Karpas-422 (cell line): ENCODE measurements at regions not wholly inside any gene's neighbourhood (a gene's known extent, or its start where the extent isn't known, plus 50 kb on each side); places are given as distances from the start of the nearest gene placed in this dataset.

ENCODE experiments used
- DNase-seq: peaks from one replicate; pipeline ENCODE4 v3.0.0-alpha.2; 2015
- H2AFZ ChIP-seq: fragments of 200-600 bp; sonication (generic); 2 replicates; pipeline ENCODE4 v1.6.1; 2014; ENCODE audit warnings: antibody characterized with exemption, low read length, mixed read lengths
- H3K27ac ChIP-seq: fragments of 200-600 bp; sonication (generic); 2 replicates; pipeline ENCODE4 v1.5.1; 2014; ENCODE audit warnings: mild to moderate bottlenecking, low read length, moderate library complexity
- H3K27me3 ChIP-seq: fragments of 200-600 bp; sonication (generic); 2 replicates; pipeline ENCODE4 v1.6.1; 2014; ENCODE audit warnings: low read length, mixed read lengths
- H3K36me3 ChIP-seq: fragments of 200-600 bp; sonication (generic); 2 replicates; pipeline ENCODE4 v1.6.1; 2014; ENCODE audit warnings: low read length, mixed read lengths; ENCODE audit not compliant: insufficient read depth
- H3K4me1 ChIP-seq: fragments of 200-600 bp; sonication (generic); 2 replicates; pipeline ENCODE4 v1.6.1; 2014; ENCODE audit warnings: mild to moderate bottlenecking, low read length, mixed read lengths
- H3K4me2 ChIP-seq: fragments of 200-600 bp; sonication (generic); 2 replicates; pipeline ENCODE4 v1.6.1; 2014; ENCODE audit warnings: low read length, low read depth, mild to moderate bottlenecking; ENCODE audit not compliant: poor library complexity, severe bottlenecking
- H3K4me3 ChIP-seq: fragments of 200-600 bp; sonication (generic); 2 replicates; pipeline ENCODE4 v1.5.1; 2014; ENCODE audit warnings: mild to moderate bottlenecking, antibody characterized with exemption, low read length, mixed read lengths
- H3K79me2 ChIP-seq: fragments of 200-600 bp; sonication (generic); 2 replicates; pipeline ENCODE4 v1.6.1; 2014; ENCODE audit warnings: mild to moderate bottlenecking, low read length, mixed read lengths
- H3K9ac ChIP-seq: fragments of 200-600 bp; sonication (generic); 2 replicates; pipeline ENCODE4 v1.6.0; 2014; ENCODE audit warnings: low read length
- H3K9me2 ChIP-seq: fragments of 200-600 bp; sonication (generic), shearing (Covaris generic); replicated peaks from 2 replicates; pipeline ENCODE4 v1.6.0; 2014; ENCODE audit warnings: mild to moderate bottlenecking, low read length, moderate library complexity; ENCODE audit not compliant: insufficient read depth
- H3K9me3 ChIP-seq: fragments of 300-700, 200-600 bp; sonication (generic); 2 replicates; pipeline ENCODE4 v1.6.1; 2014; ENCODE audit warnings: low read length, mixed read lengths
- H4K20me1 ChIP-seq: fragments of 200-600 bp; sonication (generic); 2 replicates; pipeline ENCODE4 v1.6.1; 2014; ENCODE audit warnings: mild to moderate bottlenecking, antibody characterized with exemption, low read length, low read depth; ENCODE audit not compliant: insufficient read depth

DNA sequence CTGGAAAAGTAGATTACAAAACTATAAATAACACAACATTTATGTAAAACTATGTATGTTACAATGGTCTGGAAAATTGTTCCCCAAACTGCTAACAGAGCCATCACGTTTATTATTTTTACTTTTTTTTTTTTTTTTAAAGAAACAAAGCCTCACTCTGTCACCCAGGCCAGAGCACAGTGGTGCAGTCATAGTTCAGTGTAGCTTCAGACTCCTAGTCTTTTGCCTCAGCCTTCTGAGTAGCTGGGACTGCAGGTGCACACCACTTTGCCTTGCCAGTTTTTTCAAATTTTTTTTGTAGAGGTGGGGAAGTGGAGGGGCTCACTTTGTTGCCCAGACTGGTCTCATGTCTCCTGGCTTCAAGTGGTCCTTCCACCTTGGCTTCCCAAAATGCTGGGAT, 180.1 kb upstream of the SPRY1 start:
- H3K9me3 ChIP-seq = no peaks in the 10 kb centered on the region
- H3K9ac ChIP-seq = no peak overlapping the region
- DNase-seq = no peak
- no peaks in the 10 kb centered on the region for H3K27me3 ChIP-seq
- no peaks in the 10 kb centered on the region for H3K4me1 ChIP-seq
- H2AFZ ChIP-seq = no peak overlapping the region
- H3K79me2 ChIP-seq = no peaks in the 10 kb centered on the region
- no peak overlapping the region for H3K27ac ChIP-seq
- H4K20me1 ChIP-seq = no peaks in the 10 kb centered on the region
- no peak overlapping the region for H3K4me3 ChIP-seq
- no peak overlapping the region for H3K4me2 ChIP-seq
- no peaks in the 10 kb centered on the region for H3K9me2 ChIP-seq
- H3K36me3 ChIP-seq = no peaks in the 10 kb centered on the region

DNA sequence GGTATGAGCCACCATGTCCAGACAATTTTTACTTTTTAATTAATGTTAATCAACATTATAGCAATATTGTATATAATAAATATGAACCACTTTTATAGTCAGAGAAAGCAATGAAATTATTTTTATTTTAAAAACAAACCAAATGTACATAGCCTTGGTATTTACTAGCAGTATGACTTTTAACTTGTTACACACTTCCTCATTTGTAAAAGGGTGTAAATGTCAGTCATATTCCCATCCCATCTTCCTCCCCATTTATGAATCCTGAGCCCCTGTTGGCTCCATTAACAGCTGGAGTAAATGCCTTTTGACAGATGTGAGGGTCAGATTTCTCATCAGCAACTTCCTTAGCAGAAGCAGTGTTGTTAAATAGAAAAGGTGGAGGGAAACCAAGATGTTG, 179.6 kb upstream of the SPRY1 start:
- Histone ChIP-seq H3K79me2 (no peaks in the 10 kb centered on the region), H3K27me3 (no peaks in the 10 kb centered on the region), H3K4me2 (no peak overlapping the region), H4K20me1 (no peaks in the 10 kb centered on the region), H3K9ac (no peak overlapping the region), H3K27ac (no peak overlapping the region), H3K9me3 (no peaks in the 10 kb centered on the region), H3K36me3 (no peaks in the 10 kb centered on the region), H3K4me3 (no peak overlapping the region), H2AFZ (no peak overlapping the region), H3K9me2 (no peaks in the 10 kb centered on the region), H3K4me1 (no peaks in the 10 kb centered on the region)
- no peak for DNase-seq

DNA sequence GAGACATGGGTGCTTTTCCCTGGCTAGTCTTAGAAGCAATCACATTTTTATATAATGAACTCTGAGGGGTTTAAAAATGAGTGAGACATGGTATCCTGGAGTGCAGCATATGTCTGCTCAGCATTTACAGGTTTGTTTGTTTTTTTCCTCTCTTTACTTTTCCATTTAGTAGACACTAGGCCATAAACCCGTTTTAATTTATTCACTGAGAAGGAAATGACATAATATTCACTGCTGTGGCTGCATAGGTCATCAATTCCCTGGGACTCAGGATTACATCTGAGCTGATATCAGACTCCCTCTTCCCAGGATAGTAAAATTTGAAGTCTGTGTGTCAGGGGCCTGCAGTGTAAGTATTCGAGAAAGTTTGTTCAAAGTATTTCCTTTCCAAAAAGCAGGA, 178.9 kb upstream of the SPRY1 start:
- Histone ChIP-seq H3K79me2 (no peaks in the 10 kb centered on the region), H3K9ac (no peak overlapping the region), H2AFZ (no peak overlapping the region), H3K27me3 (no peaks in the 10 kb centered on the region), H3K4me1 (no peaks in the 10 kb centered on the region), H3K4me2 (no peak overlapping the region), H3K4me3 (no peak overlapping the region), H3K9me2 (no peaks in the 10 kb centered on the region), H4K20me1 (no peaks in the 10 kb centered on the region), H3K9me3 (no peaks in the 10 kb centered on the region), H3K27ac (no peak overlapping the region), H3K36me3 (no peaks in the 10 kb centered on the region)
- no peak for DNase-seq

DNA sequence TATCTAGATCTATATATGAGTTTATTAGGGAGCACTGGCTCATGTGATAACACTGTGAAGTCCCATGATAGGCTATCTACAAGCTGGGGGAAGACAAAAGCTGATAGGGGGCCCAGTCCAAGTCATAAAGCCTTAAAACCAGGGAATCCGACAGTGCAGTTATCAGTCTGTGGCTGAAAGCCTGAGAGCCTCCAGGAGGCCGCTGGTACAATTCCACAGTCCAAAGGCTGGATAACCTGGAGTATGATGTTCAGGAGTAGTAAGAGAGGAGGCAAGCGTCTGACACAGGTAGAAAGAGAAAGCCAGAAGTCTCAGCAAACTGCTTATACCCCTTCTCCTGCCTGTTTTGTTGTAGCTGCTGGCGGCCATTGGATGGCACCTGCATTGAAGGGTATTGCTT, 177.6 kb upstream of the SPRY1 start:
- no peaks in the 10 kb centered on the region for H3K9me2 ChIP-seq
- H3K9ac ChIP-seq = no peak overlapping the region
- H3K79me2 ChIP-seq = no peaks in the 10 kb centered on the region
- no peak overlapping the region for H3K4me3 ChIP-seq
- H4K20me1 ChIP-seq = no peaks in the 10 kb centered on the region
- no peaks in the 10 kb centered on the region for H3K27me3 ChIP-seq
- H3K4me2 ChIP-seq = no peak overlapping the region
- H2AFZ ChIP-seq = no peak overlapping the region
- no peak for DNase-seq
- no peak overlapping the region for H3K27ac ChIP-seq
- no peaks in the 10 kb centered on the region for H3K36me3 ChIP-seq
- H3K4me1 ChIP-seq = no peaks in the 10 kb centered on the region
- H3K9me3 ChIP-seq = no peaks in the 10 kb centered on the region

DNA sequence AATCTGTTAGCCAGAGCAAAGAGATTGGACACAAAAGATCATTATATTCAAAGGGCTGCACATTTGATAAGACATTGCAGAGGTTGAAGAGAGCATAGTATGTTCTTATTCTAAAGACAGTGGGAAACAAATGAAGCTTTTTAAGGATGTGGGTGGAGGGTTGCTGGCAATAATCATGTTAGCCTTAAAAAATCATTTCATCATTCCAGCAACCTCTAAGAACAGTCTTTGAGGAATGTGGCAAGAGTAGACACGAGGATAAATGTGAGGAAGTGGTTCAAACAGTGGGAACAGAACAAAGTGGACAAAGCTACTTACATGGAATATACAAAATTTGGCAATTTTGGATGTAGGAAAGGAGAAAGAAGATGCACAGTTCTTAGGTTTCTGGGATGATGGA, 167.3 kb upstream of the SPRY1 start:
- no peak overlapping the region for H3K27ac ChIP-seq
- H3K4me1 ChIP-seq = no peaks in the 10 kb centered on the region; the same call in 1 of the 2 replicates
- no peak overlapping the region for H3K4me3 ChIP-seq
- H3K9me3 ChIP-seq = no peaks in the 10 kb centered on the region
- no peak for DNase-seq
- H2AFZ ChIP-seq = no peak overlapping the region
- H3K36me3 ChIP-seq = no peaks in the 10 kb centered on the region
- H4K20me1 ChIP-seq = no peaks in the 10 kb centered on the region
- H3K9me2 ChIP-seq = no peaks in the 10 kb centered on the region
- no peak overlapping the region for H3K9ac ChIP-seq
- H3K79me2 ChIP-seq = no peaks in the 10 kb centered on the region
- H3K27me3 ChIP-seq = no peaks in the 10 kb centered on the region
- no peak overlapping the region for H3K4me2 ChIP-seq

GRCh38 chr4:123230061-123230460, 166.5 kb upstream of the SPRY1 start:
- no peaks in the 10 kb centered on the region for H3K27me3 ChIP-seq
- H3K4me3 ChIP-seq = no peak overlapping the region
- no peak overlapping the region for H2AFZ ChIP-seq

GRCh38 chr4:123232439-123232838, 164.2 kb upstream of the SPRY1 start:
- no peak overlapping the region for H3K9ac ChIP-seq
- H2AFZ ChIP-seq = no peak overlapping the region
- H3K4me2 ChIP-seq = no peak overlapping the region
- no peaks in the 10 kb centered on the region for H3K9me3 ChIP-seq
- H3K9me2 ChIP-seq = no peaks in the 10 kb centered on the region
- no peak overlapping the region for H3K4me3 ChIP-seq
- H4K20me1 ChIP-seq = no peaks in the 10 kb centered on the region
- no peaks in the 10 kb centered on the region for H3K79me2 ChIP-seq
- DNase-seq = no peak
- no peaks in the 10 kb centered on the region for H3K27me3 ChIP-seq
- no peak overlapping the region for H3K27ac ChIP-seq
- no peaks in the 10 kb centered on the region for H3K36me3 ChIP-seq
- no peaks in the 10 kb centered on the region; the same call in 1 of the 2 replicates for H3K4me1 ChIP-seq

More at GRCh38 chr4:123230061-123230460, 166.5 kb upstream of the SPRY1 start:
- H4K20me1 ChIP-seq = no peaks in the 10 kb centered on the region
- no peaks in the 10 kb centered on the region for H3K9me3 ChIP-seq
- H3K9ac ChIP-seq = no peak overlapping the region
- H3K79me2 ChIP-seq = no peaks in the 10 kb centered on the region
- DNase-seq = no peak
- no peaks in the 10 kb centered on the region; the same call in 1 of the 2 replicates for H3K4me1 ChIP-seq
- H3K27ac ChIP-seq = no peak overlapping the region
- no peaks in the 10 kb centered on the region for H3K9me2 ChIP-seq
- H3K4me2 ChIP-seq = no peak overlapping the region
- H3K36me3 ChIP-seq = no peaks in the 10 kb centered on the region

DNA sequence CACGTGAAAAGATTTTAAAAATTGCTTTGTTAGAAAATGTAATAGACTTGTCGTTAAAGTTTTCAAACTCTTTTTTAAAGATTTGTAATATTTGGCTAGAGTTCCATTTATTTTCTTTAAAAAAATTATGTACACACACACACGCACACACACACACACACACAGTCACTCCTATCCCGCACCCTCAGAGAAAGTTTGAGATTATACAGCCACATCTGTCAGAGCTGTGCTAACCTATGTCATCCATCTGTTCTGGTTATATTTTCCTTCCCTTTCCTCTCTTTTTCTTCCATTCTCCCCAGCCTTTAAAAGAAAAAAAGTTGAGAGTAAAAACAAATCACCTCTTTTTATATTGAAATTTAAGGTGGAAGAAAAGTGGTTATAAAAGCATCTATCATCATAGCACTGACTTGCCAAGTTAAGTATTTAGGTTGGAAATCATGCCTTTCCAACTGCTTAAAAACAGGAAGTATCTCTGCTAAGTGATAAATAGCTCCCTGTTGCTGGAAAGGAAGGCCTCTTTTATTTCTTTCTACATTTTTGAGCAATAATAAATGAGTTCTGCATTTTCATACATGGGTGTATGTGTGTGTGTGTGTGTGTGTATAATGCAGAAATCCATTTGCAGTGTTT, 163.3 kb upstream of the SPRY1 start:
- no peaks in the 10 kb centered on the region for H3K79me2 ChIP-seq
- H4K20me1 ChIP-seq = no peaks in the 10 kb centered on the region
- no peaks in the 10 kb centered on the region for H3K9me2 ChIP-seq
- H3K27me3 ChIP-seq = no peaks in the 10 kb centered on the region
- no peak overlapping the region for H3K27ac ChIP-seq
- H3K4me3 ChIP-seq = no peak overlapping the region
- H3K4me2 ChIP-seq = no peak overlapping the region
- DNase-seq = no peak
- H3K36me3 ChIP-seq = no peaks in the 10 kb centered on the region
- H3K9me3 ChIP-seq = no peaks in the 10 kb centered on the region
- no peak overlapping the region for H3K9ac ChIP-seq
- no peak overlapping the region for H2AFZ ChIP-seq
- no peaks in the 10 kb centered on the region; the same call in 1 of the 2 replicates for H3K4me1 ChIP-seq
